Stimulated activated CD8-positive, alpha-beta memory T cell treated with anti-CD3 and anti-CD28 coated beads, Interleukin-4, amount 100 ng/mL, for 4 hours (primary cell): ENCODE measurements at regions not wholly inside any gene's neighbourhood (a gene's known extent, or its start where the extent isn't known, plus 50 kb on each side); places are given as distances from the start of the nearest gene placed in this dataset.

Source experiments
- DNase-seq, 2 donors: peaks; one replicate each; pipeline ENCODE4 v3.0.0-alpha.2; 2020; ENCODE audit warnings: low read depth in 2 of 2, low spot score in 1 of 2

DNA sequence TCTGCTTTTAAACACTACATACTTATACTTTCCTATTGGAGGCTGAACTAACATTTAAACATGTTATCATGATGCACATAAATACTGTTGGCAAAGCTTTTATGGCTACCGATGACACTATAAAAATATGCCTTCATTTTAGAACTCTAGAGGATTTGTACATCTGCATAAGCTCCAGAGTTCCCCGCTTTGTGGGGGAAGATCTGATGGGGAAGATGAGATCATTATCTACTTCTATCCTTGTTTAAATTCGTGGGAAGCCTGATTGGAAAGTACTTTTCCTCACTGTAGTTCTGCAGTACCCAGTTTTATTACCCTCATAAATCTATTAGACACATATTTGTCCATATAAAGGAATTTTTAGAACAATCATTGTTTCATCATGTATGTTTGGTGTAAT is 299.6 kb upstream of the ATP2B1 start:
- no peak for DNase-seq

DNA sequence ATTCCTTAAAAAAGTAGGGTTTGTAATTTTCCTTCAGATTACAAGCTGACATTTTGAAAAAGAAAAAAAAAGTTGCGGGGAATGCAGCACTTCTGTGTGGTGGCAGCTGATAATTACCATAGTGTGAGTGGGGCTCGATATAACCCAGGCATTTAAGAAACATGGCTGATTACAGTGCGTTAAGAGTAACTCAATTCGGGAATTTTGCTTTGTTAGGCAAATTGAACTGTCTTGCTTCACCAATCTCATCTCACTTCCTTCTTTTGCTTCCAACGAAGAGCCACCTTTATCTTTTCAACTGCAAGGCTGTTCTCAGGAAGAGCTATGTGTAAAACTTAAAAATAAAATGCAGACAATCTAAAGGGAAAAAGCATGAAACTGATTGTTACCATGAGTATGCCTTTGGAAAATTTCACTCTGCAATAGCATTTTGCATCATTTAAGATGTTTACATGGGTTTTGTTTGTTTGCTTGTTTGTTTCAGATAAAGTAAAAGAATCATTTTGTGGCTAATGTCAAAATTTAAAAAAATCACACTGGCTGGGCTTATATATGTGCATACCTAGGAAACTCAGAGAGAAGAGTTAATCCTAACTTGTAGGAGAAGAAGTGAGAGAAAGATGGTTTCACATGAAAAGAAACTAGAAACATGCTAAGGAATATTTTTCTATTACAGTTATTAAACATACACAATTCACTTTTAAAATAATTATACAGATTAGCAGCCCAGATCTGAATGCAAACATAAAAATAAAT is 295.9 kb upstream of the ATP2B1 start:
- no peak for DNase-seq

DNA sequence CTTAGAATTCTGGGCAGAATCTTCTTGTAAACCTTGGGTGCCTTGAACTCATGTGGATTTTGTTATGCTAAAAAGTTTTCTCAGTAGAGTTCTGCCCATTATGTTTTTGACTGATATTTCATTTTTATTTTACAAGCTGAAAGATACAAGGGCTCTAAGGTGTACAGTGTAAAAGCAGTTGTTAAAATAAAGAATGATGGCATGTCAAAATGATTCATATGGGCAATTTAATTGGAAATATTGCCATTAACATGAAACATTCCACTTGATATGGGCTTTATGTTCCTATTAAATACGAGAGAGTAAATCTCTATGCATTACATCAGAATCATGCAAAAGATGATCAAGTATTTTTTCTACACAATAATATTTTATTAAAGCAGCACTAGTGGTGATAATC is 295.1 kb upstream of the ATP2B1 start:
- DNase-seq: no peak

DNA sequence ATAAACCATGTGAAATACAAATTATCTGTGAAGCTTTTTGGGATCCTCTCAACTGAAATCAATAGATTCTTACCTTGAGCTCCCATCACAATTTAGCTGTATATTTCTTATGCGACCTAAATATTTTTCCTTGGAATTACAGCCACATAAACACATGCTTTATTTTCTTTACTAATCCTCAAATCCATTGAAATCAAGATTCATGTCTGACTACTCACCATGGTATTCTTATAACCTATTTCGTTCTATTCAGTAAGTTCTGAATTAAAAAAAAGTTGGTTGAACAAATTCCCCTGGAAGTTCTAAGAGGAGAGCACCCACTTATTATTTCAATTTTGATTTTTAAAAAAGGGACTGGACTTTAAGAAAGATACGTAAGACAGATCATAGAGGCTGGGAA is 292.1 kb upstream of the ATP2B1 start:
- no peak for DNase-seq

DNA sequence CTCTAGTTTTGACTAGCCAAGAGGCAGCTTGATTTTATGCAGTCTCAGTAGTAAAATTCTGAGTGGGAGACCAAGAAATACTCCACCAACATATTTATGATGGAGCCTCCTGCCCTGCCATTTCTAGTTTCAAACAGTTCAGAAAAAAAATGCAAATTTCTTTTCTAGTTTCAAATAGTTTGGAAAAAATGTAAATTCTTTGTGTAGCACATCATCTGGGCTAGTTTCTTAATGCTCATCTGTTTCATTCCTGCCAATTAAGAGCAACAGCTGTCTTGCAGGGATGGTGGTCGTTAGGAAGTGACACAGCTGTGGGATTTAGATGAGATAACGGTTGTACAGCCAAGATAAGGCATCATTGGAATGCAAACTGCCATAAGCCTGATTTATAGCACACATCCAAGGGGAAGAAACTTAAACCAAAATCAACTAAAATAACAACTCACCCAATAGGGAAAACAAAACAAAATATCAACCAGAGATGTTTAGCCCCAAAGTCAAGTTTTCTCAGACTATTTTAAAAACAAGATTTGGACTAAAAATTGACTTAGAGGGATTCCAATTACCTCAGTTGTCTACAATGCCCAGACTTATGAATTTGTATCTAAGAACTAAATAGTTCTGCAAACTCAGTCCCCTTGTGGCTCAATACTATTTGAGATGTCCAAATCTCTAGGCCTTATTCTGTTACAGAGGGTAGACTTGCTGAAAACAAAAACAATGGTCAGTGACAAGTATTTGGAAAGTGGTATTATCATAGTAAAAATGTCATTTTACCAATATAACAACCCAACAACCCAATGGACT is 291.3 kb upstream of the ATP2B1 start:
- no peak for DNase-seq

DNA sequence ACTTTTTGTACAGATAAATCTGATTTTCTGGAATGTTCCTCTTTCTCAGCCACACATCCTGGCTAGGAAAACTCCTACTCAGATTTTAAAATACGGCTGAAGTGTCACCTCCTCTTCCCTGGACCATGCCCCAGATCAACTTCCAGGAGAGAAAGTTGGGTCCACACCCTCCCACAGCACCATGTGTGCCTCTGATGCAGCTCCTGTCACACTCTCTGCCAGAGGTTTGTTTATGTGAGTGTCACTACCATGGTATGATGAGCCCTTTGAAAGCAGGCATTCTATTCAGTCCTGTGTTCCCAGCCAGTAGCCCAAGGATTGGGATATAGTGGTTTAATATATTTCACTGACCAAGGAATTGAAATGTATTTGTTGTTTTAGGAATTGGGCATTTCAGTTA is 287.2 kb upstream of the ATP2B1 start:
- no peak for DNase-seq

DNA sequence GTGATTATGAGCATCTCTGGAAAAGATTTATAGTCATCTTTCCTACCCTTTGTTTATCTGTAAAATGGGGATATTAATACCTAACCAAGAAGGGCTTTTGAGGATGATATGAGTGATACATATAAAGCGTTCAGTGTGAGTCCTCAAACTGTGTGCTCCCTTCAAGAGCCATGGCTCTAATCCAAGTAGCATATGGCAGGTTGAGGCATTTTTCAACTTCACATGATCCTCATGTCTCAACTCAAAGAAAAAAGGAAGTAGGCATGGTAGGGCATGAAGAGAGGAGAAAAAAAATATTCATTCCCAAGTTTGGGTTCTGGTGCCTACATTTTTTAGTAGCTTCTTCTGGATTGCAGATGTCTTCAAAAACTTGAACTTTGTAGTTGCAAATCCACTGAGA is 286.3 kb upstream of the ATP2B1 start:
- no peak for DNase-seq

DNA sequence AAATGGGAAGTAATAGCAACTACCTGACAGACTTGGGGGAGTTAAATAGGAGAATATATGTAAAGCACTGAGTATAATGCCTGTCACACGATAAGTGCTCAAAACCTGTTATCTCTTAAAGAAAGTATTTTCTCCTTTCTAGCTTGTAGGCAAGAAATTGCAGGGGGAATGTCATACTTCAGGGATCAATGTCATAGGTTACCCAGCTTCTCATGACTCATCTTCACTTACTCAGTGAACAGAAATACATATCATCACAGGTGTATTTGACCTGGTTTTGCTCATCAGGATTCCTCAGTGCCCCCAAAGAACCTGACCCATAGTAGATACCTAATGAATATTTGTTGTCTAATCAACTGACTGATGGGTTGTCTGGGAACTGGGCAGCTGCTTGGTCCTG is 285.0 kb upstream of the ATP2B1 start:
- DNase-seq: no peak

DNA sequence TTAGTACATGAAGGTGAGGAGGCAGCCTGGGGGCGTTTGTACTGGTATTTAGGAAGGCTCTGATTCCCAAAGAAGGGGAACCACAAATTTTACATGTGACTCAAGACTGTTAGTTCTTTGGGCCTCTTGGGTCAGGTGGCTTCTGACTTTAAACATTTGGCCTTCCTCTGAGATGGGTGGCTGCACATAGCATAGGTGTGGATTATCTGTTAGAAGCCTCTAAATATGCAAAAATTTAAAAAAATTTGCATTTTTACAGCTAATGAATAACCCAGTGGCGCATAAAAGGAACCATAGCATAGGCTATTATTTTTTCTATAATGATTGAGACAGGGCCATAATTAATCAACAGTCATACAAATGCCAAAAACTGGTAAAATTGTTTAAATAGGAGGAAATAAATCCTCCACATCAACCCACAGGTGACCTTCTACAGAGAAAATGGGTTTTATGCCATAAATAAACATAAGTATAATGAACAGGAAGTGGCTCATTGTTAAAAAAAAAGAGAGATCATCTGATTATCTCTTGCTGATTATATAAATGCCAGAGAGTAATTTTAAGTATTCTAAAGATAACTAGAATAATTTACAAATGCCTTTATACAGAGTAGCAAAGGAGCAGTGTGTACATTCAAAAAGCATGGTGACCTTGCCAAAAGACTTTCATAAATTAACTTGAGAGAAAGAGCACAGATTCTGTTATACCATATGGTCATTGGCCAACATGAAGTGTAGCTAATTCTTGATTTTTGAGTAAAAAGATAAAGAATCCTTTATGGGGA is 284.2 kb upstream of the ATP2B1 start:
- DNase-seq: no peak

DNA sequence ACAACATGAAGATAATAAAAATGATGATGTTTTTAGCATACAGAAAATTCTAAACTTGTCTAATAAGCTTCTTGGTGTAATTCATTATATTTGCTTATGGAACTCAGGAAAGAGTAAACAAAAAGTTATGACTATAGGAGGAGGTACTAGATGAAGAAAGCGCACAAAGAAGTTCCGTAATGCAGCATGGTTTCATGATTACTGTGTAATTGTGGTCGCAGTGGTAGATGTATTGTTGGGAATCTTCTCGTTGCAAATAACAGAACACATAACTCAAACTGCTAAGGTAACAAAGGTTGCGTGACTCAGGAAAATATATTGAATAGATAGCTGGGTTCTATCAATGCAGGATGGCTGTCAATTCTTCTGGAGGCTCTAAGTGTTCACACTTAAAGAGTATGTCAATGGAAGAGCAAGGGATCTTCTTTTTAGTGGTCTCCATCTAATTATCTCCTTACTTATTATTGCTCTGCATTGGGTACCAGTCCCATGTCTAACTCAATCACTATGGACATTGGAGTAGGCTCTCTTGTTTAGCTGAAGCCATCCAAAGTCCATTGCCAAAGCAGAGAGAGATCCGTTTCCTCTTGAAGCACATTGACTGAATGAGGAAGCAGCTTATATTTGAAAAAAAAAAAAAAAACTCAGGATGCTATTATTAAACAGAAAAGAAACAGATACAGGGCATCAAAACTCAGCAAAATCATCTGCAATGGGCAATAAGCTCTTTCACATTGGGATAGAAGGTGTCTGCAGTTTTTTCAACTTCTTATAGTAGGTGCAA is 283.4 kb upstream of the ATP2B1 start:
- no peak for DNase-seq

DNA sequence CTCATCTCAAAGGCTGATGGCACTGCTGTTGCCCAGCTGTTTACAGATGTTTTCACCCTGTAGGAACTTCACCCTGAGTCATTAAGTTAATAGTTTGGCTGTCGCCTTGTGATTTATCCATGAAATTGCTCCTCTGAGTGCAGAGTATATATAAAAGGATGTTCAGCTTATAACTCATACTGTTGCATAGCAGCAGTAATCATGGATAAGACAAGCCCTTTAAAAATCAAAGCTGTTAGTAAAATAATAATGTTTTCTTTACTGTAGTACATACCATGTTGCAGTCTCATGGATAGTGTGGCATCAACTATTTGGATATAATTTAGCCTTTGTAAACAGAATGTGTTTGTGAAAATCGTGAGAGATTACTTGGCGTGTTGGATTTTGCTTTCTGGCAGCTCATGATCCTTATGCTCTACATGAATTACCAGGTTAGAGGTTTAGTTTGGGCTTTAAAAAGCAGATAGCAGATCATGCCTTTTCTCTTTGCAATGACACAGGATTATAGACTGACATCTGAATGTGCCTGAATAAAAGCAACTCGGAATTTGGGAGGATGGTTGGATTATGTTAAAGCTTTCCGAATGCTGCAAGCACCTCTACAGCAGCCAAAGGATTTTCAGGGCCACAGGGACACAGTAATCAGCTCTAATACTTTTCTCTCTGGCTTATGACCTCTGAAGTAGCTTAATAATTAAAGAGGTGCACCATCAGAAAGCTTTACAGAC is 279.7 kb upstream of the ATP2B1 start:
- no peak for DNase-seq

DNA sequence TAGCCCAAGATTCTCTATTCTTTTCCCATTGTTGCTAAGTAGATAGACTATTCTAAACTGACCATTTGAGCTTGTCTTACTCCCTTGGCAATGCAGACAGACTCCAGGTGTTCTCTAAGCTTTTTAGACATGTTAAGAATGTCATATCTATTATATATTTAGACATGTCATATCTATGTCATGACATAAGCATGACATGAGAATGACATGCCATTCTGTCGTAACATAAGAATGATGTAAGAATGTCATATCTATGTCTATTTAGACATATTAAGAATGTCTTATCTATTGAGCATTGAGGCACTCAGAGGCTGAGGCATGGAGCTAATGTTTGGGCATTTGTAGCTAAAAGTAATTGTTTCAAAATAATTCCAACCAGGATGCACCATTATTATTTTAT is 277.3 kb upstream of the ATP2B1 start:
- DNase-seq: no peak

DNA sequence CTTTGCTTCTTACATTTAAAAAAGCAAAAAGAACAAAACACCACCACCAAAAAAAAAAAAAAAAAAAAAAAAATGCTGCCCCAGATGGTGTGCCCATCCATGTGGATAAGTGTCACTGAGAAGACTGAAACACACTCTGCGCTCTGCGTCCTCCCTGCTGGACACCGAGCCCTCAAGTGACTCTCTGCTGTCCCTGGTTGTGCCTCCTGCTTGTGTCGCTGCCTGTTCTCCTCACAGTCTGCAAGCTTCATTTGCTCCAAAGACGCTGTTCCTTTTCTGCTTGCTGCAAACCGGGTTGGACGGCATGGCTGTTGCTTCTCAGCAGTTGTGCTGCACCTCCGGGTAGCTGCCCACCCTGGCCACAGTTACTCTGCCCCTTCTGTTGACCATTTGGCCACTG is 276.2 kb upstream of the ATP2B1 start:
- no peak for DNase-seq

DNA sequence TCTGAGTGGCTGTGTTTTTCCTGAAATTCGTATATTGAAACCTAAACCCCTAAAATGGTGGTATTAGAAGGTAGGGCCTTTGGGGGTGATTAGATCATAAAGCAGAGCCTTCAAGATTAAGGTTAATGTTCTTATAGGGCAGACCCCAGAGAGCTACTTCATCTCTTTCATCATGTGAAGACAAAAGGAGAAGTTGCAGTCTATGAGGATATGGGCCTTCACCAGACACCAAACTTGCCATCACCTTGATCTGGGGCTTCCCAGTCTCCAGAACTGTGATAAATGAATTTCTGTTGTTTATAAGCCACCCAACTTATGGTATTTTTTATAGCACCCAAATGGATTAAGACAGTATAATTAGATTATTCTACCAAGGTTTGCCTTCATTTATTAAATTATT is 275.0 kb upstream of the ATP2B1 start:
- no peak for DNase-seq

DNA sequence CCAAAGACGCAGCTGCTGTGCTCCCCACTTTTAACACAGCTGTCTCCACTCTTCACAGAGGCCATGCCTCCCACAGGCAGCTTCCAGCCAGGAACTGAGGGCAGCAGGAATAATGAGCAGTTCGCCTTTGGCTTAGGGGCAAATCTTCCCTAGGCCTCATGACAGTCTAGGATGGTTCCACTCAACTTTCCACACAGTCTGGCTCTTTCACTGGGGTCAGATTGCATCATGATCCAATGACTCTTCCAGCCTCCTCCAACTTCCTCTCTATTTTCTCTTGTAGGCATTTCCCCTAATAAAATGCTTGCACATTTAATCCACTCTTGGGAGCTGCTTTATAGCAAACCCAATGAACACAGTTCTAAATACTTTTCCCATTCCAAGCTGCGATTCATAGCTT is 271.6 kb upstream of the ATP2B1 start:
- DNase-seq: no peak

DNA sequence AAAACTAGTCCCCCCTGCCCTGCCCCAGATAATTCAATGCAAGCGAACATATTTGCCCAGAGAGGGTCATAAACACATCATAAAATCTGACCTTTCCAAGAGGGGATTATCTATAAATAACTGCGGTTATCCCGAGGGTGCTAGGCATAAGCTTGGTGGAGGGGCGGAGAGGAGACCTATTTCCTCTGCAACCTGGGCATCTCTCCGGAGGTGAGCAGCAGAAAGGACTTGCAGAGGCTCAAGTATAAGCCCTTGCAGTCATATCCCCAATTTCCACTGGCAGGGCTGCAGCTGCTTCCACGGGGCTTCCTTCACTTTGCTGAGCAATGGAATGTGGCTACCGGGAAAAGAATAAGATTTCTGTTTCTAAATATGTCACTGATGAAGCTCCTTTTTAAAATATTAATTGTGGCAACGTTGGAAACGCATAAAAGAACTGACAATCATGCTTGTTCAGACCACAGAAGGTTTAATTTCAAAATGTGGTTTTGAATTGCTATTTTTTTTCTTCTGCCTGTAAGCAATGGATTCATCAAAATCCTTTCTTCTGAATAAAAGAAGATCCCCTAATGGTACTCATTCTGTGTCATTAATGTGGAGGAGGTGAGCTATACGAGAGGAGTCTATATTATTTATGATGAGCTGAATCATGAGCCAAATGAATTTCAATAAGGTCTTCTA is 268.9 kb upstream of the ATP2B1 start:
- DNase-seq: no peak

DNA sequence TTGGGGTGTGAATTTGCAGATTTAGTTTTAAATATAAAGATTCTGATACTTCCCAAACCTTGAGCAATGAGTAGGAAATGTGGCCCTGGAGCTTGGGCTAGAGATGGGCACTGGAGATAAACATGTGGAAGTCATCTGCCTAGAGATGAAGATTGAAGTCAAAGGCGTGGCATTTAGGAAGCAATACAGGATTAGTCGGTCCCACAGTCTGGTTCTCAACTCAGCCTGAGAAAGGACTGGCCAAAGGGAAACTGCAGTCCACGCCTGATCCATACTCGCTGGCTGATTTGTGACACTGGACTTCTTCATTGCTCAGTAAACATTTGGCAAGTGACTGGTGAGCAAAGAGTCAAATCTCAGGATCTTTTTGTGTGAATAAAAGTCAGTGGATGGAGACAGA is 268.2 kb upstream of the ATP2B1 start:
- DNase-seq: no peak

DNA sequence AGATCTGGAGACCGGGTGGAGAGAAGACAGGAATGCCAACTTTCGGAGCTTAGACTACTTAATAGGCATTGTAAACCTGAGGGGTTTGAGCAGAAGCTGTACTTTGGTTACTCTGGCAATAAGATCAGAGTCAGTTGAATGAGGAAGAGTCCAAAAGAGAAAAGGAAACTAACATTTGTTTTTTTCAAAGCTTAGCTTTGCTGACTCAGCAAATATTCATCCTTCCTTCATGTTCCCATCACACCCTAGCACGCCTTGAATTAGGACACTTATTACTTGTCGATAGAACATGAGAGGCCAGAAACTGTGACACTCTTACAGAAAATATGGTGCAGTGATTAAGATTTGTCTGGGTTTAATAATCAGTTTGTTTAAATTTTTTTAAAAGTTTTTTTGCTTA is 266.9 kb upstream of the ATP2B1 start:
- no peak for DNase-seq

DNA sequence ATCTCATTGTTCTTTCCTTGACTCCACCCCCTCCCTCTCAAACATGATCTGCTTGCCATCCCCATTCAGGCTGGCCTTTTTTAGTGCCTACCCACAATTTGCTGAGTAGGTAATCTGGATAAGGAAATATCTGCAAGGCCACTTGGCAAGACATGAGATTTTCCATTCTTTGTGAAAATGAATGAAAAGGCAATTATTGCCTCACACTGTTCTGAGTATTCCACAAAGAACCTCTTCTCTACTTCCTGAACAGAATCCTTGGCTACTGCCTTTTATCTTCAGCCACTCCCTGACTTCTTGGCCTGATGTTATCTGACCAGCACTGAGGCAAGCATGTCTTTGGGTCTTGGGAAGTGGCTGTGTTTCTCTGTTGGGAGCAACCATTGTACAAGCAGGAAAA is 263.2 kb upstream of the ATP2B1 start:
- DNase-seq: no peak

DNA sequence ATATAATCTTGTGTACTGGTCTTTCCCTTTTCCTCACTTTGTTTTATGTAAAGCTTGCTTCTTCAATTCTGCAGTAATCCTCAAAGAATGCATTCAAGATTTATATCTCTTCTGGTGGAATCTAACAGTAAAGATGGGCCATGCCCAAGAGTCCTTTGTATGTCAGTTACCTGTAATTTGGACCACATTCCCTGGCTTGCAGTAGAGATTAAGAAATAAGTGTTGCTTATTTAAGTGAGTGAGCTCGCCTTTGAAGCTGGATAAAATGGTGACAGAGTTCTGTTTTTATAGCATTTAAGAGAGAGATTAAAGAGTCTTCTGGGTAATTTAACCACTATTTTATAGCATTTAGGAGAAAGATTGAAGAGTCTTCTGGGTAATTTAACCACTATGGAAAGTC is 262.1 kb upstream of the ATP2B1 start:
- no peak for DNase-seq
